Mucosa of rectum (tissue), 2 donors: ENCODE measurements at regions not wholly inside any gene's neighbourhood (a gene's known extent, or its start where the extent isn't known, plus 50 kb on each side); places are given as distances from the start of the nearest gene placed in this dataset.
"Not testable (repeated sequence)": the region's sequence is repeated elsewhere in the genome, so short reads cannot be mapped to it uniquely, and the experiment has no call there.

Source experiments
- H3K27ac ChIP-seq, 2 donors: one replicate each; pipeline ENCODE4 v1.7.0; 2013; ENCODE audit warnings: inconsistent platforms in 2 of 2, low read depth in 2 of 2, low read length in 2 of 2
- H3K27me3 ChIP-seq, 2 donors: one replicate each; pipeline ENCODE4 v1.7.0; 2013; ENCODE audit warnings: low read length in 2 of 2; ENCODE audit not compliant: control insufficient read depth in 2 of 2, insufficient read depth in 2 of 2
- H3K36me3 ChIP-seq, 2 donors: one replicate each; pipeline ENCODE4 v1.7.0; 2013; ENCODE audit warnings: low read length in 2 of 2; ENCODE audit not compliant: control insufficient read depth in 2 of 2, insufficient read depth in 2 of 2
- H3K4me1 ChIP-seq, 2 donors: one replicate each; pipeline ENCODE4 v1.7.0; 2013; ENCODE audit warnings: low read length in 2 of 2, mild to moderate bottlenecking in 1 of 2; ENCODE audit not compliant: control insufficient read depth in 2 of 2, insufficient read depth in 2 of 2
- H3K4me3 ChIP-seq, 2 donors: one replicate each; pipeline ENCODE4 v1.7.0; 2013; ENCODE audit warnings: low read length in 2 of 2
- H3K9ac ChIP-seq, 2 donors: one replicate each; pipeline ENCODE4 v1.7.0; 2013; ENCODE audit warnings: low read length in 2 of 2, low read depth in 1 of 2, mild to moderate bottlenecking in 1 of 2
- H3K9me3 ChIP-seq, 2 donors: one replicate each; pipeline ENCODE4 v1.7.0; 2013; ENCODE audit warnings: low read length in 2 of 2; ENCODE audit not compliant: control insufficient read depth in 2 of 2
- donor health status: healthy.
- donor health status: Normal muscosa, but diverticular disease.

DNA sequence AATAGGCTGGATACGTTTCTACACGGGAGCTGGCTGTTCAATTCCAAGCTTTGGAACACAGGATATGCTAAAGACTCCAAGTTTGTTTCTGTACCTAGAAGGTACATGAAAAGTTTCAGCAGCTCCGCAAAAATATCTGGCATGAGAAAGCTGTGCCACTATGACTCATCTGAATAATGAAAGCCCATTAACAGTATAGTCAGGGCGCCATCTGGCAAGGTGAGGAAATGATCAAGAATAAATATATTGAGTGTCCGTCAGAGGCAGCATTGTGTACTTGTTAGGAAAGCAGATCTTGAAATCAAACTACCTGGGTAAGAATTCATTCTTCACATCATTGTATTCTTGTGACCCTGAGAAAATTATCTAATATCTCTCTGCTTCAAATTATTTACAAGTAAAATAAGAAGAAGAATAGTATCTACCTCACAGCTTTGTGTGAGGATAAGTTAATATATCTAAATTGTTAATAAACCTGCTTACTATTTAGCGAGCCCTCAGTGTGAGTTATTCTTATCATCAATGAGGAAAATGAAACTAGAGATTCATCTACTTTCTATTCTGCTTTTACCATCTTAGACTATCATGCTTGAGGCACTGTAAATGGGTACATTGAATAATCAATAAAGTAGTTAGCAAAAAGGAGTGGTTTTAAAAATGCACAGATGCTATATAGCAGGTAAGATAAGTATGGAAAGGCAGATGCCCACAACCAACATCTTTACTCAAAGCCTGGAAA, 53.5 kb downstream of the FSCB start:
- H3K9ac ChIP-seq = no peak overlapping the region
- H3K27me3 ChIP-seq = no peaks in the 10 kb centered on the region
- H3K4me3 ChIP-seq = no peak overlapping the region
- no peaks in the 10 kb centered on the region for H3K36me3 ChIP-seq
- peaks cover 2 to 3% of the 10 kb centered on the region in 2 donors for H3K4me1 ChIP-seq
- no peak overlapping the region for H3K27ac ChIP-seq
- H3K9me3 ChIP-seq = peaks cover 2 to 7% of the 10 kb centered on the region in 2 donors

DNA sequence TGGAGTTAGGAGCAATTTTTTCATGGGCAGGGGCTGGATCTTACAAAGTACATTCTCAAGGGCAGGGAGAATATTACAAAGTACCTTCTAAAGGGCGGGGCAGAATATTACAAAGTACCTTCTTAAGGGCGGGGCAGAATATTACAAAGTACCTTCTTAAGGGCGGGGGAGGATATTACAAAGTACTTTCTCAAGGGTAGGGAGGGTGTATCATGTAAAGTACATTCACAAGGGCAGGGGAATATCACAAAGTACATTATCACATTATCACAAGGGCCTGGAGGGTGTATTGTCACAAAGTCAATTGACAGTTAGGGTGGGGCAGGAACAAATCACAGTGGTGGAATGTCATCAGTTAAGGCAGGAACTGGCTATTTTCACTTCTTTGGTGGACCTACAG, 56.9 kb downstream of the FSCB start:
- H3K9ac ChIP-seq, H3K4me1 ChIP-seq, H3K9me3 ChIP-seq, H3K27me3 ChIP-seq, H3K4me3 ChIP-seq, H3K36me3 ChIP-seq: not testable (repeated sequence)
- H3K27ac ChIP-seq = peak overlapping the region in 1 of 2 donors; percentile 46

DNA sequence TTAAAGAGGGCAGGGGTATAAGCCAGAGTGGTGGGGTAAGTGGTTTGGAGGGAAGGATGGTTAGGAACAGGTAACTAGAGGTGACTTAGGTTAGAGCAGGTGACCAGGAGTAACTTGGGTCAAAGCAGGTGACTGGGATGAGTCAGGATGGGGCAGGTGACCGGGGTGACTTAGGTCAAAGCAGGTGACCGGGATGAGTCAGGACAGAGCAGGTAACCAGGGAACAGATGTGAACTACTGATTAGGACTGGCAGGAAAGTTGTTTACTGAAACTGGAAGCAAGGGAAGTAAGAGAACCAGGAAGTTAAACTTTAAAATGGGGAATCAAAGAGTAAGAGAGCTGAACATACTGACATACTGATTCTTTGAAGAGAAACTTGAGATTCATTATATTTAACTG, 57.4 kb downstream of the FSCB start:
- H3K4me1 ChIP-seq = peaks cover 2 to 9% of the 10 kb centered on the region in 2 donors
- H3K36me3 ChIP-seq = no peaks in the 10 kb centered on the region
- H3K9me3 ChIP-seq = peaks cover 0 to 2% of the 10 kb centered on the region in 2 donors
- no peak overlapping the region for H3K9ac ChIP-seq
- no peaks in the 10 kb centered on the region for H3K27me3 ChIP-seq
- H3K4me3 ChIP-seq = no peak overlapping the region
- H3K27ac ChIP-seq = peak overlapping the region; percentile 5 to 46

DNA sequence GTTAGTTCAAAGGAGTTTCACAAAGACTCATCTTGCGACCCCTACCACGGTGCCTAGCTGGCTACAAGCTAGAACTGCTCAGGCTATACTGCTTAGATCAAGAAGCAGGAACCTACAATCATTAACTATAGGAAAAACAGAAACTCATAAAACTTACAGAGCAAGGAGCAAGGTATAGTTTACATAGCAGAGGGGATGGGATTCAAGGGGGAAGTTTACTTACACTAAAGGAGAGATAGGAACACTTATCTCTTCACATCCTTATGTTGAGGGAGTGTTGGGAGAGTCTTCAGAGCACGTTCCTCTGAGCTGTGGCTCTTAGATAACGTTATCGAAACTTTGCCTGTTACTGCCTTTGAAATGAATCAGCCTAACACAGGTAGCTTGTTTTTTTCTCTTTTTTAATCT, 58.1 kb downstream of the FSCB start:
- H3K4me3 ChIP-seq = peak overlapping the region in 1 of 2 donors; percentile 26
- no peaks in the 10 kb centered on the region for H3K27me3 ChIP-seq
- H3K36me3 ChIP-seq = no peaks in the 10 kb centered on the region
- peak overlapping the region in 1 of 2 donors; percentile 5 for H3K27ac ChIP-seq
- no peak overlapping the region for H3K9ac ChIP-seq
- peaks cover 2 to 9% of the 10 kb centered on the region in 2 donors for H3K4me1 ChIP-seq
- peaks cover 0 to 2% of the 10 kb centered on the region in 2 donors for H3K9me3 ChIP-seq

DNA sequence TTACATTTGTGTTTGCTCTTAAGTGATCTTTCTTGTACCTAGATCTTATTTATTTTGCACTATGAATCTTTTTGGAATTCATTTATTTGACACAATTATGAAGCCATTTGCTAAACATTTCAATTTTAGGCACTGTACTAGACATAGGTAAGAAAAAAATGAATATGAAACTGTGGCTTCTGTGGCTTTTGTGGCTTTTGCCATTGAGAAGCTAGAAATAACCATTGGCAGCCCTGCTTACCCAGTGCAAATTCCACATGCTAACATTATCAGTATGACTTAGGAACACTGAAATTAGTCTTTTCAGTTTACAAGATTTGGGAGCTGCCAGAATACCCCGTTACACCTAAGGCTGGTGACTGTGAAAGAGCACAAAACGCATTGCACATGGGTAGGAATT, 60.1 kb downstream of the FSCB start:
- H3K4me3 ChIP-seq = no peak overlapping the region
- peaks cover 0 to 2% of the 10 kb centered on the region in 2 donors for H3K9me3 ChIP-seq
- H3K36me3 ChIP-seq = no peaks in the 10 kb centered on the region
- H3K4me1 ChIP-seq = peaks cover 2 to 9% of the 10 kb centered on the region in 2 donors
- no peak overlapping the region for H3K9ac ChIP-seq
- H3K27me3 ChIP-seq = no peaks in the 10 kb centered on the region
- H3K27ac ChIP-seq = no peak overlapping the region

DNA sequence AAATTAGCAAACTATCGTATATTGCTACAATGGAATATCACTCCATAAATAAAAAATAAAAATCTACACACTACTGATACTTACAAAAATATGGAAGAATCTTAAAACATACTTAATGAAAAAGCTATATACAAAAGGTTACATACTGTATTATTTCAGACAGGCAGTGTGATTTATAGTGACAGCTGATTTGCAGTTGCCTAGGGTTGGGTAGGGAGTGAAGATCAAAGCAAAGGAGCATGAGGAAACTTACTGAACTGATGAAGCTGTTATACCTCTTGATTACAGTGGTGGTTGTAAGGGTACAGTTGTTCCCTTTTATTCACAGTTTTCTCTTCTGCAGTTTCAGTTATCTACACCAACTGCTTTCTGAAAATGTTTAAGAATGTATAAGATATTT, 62.6 kb downstream of the FSCB start:
- no peak overlapping the region for H3K27ac ChIP-seq
- H3K27me3 ChIP-seq = no peaks in the 10 kb centered on the region
- H3K9me3 ChIP-seq = no peaks in the 10 kb centered on the region
- H3K36me3 ChIP-seq = no peaks in the 10 kb centered on the region
- no peak overlapping the region for H3K9ac ChIP-seq
- H3K4me3 ChIP-seq = no peak overlapping the region
- peaks cover 2 to 9% of the 10 kb centered on the region in 2 donors for H3K4me1 ChIP-seq

DNA sequence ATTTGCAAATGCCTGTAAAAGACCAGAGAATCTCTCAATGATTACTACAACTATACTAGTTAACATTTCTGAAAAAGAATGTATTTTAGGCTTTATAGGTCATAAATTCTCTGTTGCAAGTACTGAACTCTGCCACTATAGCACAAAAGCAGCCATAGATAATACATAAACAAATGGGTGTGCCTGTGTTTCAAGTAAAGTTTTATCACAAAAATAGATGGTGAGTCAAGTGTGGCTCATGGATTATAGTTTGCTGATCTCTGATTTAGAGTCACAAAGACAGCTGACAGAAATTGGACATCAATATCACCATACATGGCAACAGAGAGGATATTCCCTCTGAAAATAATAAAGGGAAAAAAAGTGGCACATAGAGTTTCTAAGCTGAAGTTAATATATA, 68.1 kb downstream of the FSCB start:
- Histone ChIP-seq H3K9ac (no peak overlapping the region), H3K27ac (no peak overlapping the region), H3K9me3 (no peaks in the 10 kb centered on the region), H3K36me3 (no peaks in the 10 kb centered on the region), H3K27me3 (no peaks in the 10 kb centered on the region), H3K4me3 (no peak overlapping the region), H3K4me1 (no peaks in the 10 kb centered on the region)

DNA sequence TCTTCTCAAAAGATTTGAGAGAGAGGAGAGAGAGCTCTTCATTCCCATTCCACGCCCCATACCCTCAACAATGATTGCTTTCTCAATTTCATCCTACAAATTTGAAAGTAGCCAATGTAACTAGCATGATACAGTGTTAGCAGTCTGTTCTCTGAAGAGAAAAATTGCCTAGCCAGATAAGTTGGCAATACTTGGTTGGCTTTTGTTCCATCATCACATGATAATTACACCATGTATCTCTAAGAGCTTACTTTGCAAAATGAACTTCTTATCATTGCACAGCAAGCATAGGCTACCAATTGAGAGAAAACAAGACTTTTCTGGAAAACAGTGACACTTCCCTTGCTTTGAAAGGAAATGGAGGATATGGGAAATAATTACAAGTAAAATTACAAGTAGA, 68.9 kb downstream of the FSCB start:
- Histone ChIP-seq H3K4me3 (no peak overlapping the region), H3K36me3 (no peaks in the 10 kb centered on the region), H3K27ac (no peak overlapping the region), H3K4me1 (no peaks in the 10 kb centered on the region), H3K9me3 (no peaks in the 10 kb centered on the region), H3K27me3 (no peaks in the 10 kb centered on the region), H3K9ac (no peak overlapping the region)

DNA sequence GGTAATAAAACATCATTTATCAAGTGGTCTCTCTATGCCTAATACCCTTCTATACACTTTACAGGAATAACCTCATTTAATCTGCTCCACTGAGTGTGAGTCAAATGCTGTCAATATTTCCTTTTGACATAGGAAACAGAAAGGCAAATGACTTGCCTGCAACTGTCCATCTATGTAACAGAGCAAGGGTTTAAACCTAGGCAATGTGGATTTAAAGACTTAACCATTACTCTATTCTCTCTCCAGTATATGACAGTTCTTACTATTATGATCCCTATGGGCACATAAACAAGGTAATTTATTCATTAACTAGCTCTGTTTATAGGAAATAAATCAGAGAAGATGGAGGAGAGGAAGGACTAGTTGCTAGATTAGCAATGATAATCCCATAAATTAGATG, 70.6 kb downstream of the FSCB start:
- Histone ChIP-seq H3K27ac (no peak overlapping the region), H3K27me3 (no peaks in the 10 kb centered on the region), H3K4me1 (no peaks in the 10 kb centered on the region), H3K9me3 (no peaks in the 10 kb centered on the region), H3K9ac (no peak overlapping the region), H3K36me3 (no peaks in the 10 kb centered on the region), H3K4me3 (no peak overlapping the region)

DNA sequence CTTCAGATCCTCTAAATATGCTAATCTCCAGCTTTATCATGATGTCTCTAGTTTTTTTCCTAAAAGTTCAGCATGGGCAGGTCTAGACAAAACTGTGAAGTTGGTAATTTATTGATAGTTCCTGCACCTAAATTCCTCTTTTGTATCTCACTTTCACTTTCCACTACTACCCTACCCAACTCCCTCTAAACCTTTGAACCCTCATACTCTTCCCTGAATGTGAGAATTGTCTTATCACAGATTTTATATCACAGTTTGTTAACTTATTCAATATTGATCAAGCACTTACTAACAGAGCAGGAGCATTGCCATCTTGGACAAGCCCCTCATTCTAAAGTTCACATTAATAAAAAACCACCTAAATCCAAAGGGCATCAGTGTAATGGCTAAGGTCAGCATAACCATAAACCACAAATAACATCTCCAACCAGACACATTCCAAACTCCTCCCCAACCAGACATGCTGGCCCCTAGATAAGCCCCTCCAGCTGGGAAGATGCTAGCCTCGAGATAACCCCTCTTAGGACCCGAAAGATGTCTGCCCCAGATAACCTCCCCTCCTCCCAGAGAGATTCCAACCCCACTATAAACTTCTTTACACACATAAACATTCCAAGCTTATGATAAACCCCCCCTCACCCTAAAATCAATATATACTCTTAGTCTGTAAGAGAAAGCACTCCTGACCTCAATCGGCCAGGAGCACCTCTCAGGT, 78.7 kb downstream of the FSCB start:
- no peak overlapping the region for H3K27ac ChIP-seq
- no peaks in the 10 kb centered on the region for H3K9me3 ChIP-seq
- peaks cover 2 to 6% of the 10 kb centered on the region in 2 donors for H3K4me1 ChIP-seq
- H3K9ac ChIP-seq = no peak overlapping the region
- H3K36me3 ChIP-seq = no peaks in the 10 kb centered on the region
- H3K27me3 ChIP-seq = no peaks in the 10 kb centered on the region
- H3K4me3 ChIP-seq = no peak overlapping the region
